ENCODE measurements at regions not wholly inside any gene's neighbourhood (a gene's known extent, or its start where the extent isn't known, plus 50 kb on each side); places are given as distances from the start of the nearest gene placed in this dataset.

- H3K9me3 ChIP-seq (ENCODE audit: control insufficient read depth in 2 of 2, insufficient read depth in 1 of 2, low read depth in 1 of 2, low read length in 1 of 2), result no peaks in the 10 kb centered on the region
- FAIRE-seq (no peak), DNase-seq (no peak)
- WGBS, 3 donors, result 49 to 64% (median 53%) methylated on average over 4 of the region's 4 CpGs
- no peaks in the 10 kb centered on the region for H3K36me3 ChIP-seq (ENCODE audit: control insufficient read depth in 3 of 3, insufficient read depth in 2 of 3, low read depth in 1 of 3, low read length in 3 of 3)
- H3K27ac ChIP-seq (ENCODE audit: low read depth in 1 of 3, low read length in 2 of 3), result no peak overlapping the region
- H3K4me3 ChIP-seq (ENCODE audit: low read depth in 1 of 3, low read length in 3 of 3), result no peak overlapping the region
- H3K27me3 ChIP-seq (ENCODE audit: control insufficient read depth in 3 of 3, insufficient read depth in 3 of 3, low read length in 3 of 3), result no peaks in the 10 kb centered on the region
- no peaks in the 10 kb centered on the region for H3K4me1 ChIP-seq (ENCODE audit: control insufficient read depth in 3 of 3, insufficient read depth in 2 of 3, low read depth in 1 of 3, low read length in 2 of 3)
These were observed 390.4 kb downstream of the ARHGEF28 start for GRCh38 chr5:74016373-74016772.

GRCh38 chr5:74015716-74016115, 389.7 kb downstream of the ARHGEF28 start:
- H3K4me1 ChIP-seq (ENCODE audit: control insufficient read depth in 3 of 3, insufficient read depth in 2 of 3, low read depth in 1 of 3, low read length in 2 of 3), result no peaks in the 10 kb centered on the region
- H3K27me3 ChIP-seq (ENCODE audit: control insufficient read depth in 3 of 3, insufficient read depth in 3 of 3, low read length in 3 of 3), result no peaks in the 10 kb centered on the region
- H3K9me3 ChIP-seq (ENCODE audit: control insufficient read depth in 2 of 2, insufficient read depth in 1 of 2, low read depth in 1 of 2, low read length in 1 of 2), result no peaks in the 10 kb centered on the region
- H3K4me3 ChIP-seq (ENCODE audit: low read depth in 1 of 3, low read length in 3 of 3), result no peak overlapping the region
- DNase-seq, result no peak
- 86 to 95% (median 92%) methylated on average over 1 of the region's 1 CpG for WGBS, 3 donors
- no peak for FAIRE-seq
- H3K27ac ChIP-seq (ENCODE audit: low read depth in 1 of 3, low read length in 2 of 3), result no peak overlapping the region
- H3K36me3 ChIP-seq (ENCODE audit: control insufficient read depth in 3 of 3, insufficient read depth in 2 of 3, low read depth in 1 of 3, low read length in 3 of 3), result no peaks in the 10 kb centered on the region

- H3K36me3 ChIP-seq (ENCODE audit: control insufficient read depth in 3 of 3, insufficient read depth in 2 of 3, low read depth in 1 of 3, low read length in 3 of 3), result no peaks in the 10 kb centered on the region
- no peak overlapping the region for H3K27ac ChIP-seq (ENCODE audit: low read depth in 1 of 3, low read length in 2 of 3)
- no peaks in the 10 kb centered on the region for H3K9me3 ChIP-seq (ENCODE audit: control insufficient read depth in 2 of 2, insufficient read depth in 1 of 2, low read depth in 1 of 2, low read length in 1 of 2)
- H3K4me3 ChIP-seq (ENCODE audit: low read depth in 1 of 3, low read length in 3 of 3), result no peak overlapping the region
- H3K27me3 ChIP-seq (ENCODE audit: control insufficient read depth in 3 of 3, insufficient read depth in 3 of 3, low read length in 3 of 3), result no peaks in the 10 kb centered on the region
- WGBS, 3 donors, result 53 to 70% (median 63%) methylated on average over 2 of the region's 2 CpGs
- H3K4me1 ChIP-seq (ENCODE audit: control insufficient read depth in 3 of 3, insufficient read depth in 2 of 3, low read depth in 1 of 3, low read length in 2 of 3), result no peaks in the 10 kb centered on the region
- FAIRE-seq, result no peak
- DNase-seq, result no peak
These were observed 387.2 kb downstream of the ARHGEF28 start for GRCh38 chr5:74013222-74013621.

GRCh38 chr5:74009502-74009901, 383.5 kb downstream of the ARHGEF28 start:
- no peak for FAIRE-seq
- WGBS, 3 donors, result 17 to 38% (median 32%) methylated on average over 1 of the region's 1 CpG

GRCh38 chr5:74007193-74007592, 381.2 kb downstream of the ARHGEF28 start:
- H3K4me1 ChIP-seq (ENCODE audit: control insufficient read depth in 3 of 3, insufficient read depth in 2 of 3, low read depth in 1 of 3, low read length in 2 of 3), result no peaks in the 10 kb centered on the region
- WGBS, 3 donors, result 0% methylated on average over 1 of the region's 1 CpG
- FAIRE-seq, result no peak
- no peak overlapping the region for H3K27ac ChIP-seq (ENCODE audit: low read depth in 1 of 3, low read length in 2 of 3)
- no peaks in the 10 kb centered on the region for H3K27me3 ChIP-seq (ENCODE audit: control insufficient read depth in 3 of 3, insufficient read depth in 3 of 3, low read length in 3 of 3)
- no peak overlapping the region for H3K4me3 ChIP-seq (ENCODE audit: low read depth in 1 of 3, low read length in 3 of 3)
- H3K9me3 ChIP-seq (ENCODE audit: control insufficient read depth in 2 of 2, insufficient read depth in 1 of 2, low read depth in 1 of 2, low read length in 1 of 2), result no peaks in the 10 kb centered on the region
- no peak for DNase-seq
- H3K36me3 ChIP-seq (ENCODE audit: control insufficient read depth in 3 of 3, insufficient read depth in 2 of 3, low read depth in 1 of 3, low read length in 3 of 3), result no peaks in the 10 kb centered on the region

More at GRCh38 chr5:74009502-74009901, 383.5 kb downstream of the ARHGEF28 start:
- Histone ChIP-seq H3K4me3 (ENCODE audit: low read depth in 1 of 3, low read length in 3 of 3) (no peak overlapping the region), H3K9me3 (ENCODE audit: control insufficient read depth in 2 of 2, insufficient read depth in 1 of 2, low read depth in 1 of 2, low read length in 1 of 2) (no peaks in the 10 kb centered on the region), H3K4me1 (ENCODE audit: control insufficient read depth in 3 of 3, insufficient read depth in 2 of 3, low read depth in 1 of 3, low read length in 2 of 3) (no peaks in the 10 kb centered on the region), H3K27me3 (ENCODE audit: control insufficient read depth in 3 of 3, insufficient read depth in 3 of 3, low read length in 3 of 3) (no peaks in the 10 kb centered on the region), H3K36me3 (ENCODE audit: control insufficient read depth in 3 of 3, insufficient read depth in 2 of 3, low read depth in 1 of 3, low read length in 3 of 3) (no peaks in the 10 kb centered on the region), H3K27ac (ENCODE audit: low read depth in 1 of 3, low read length in 2 of 3) (no peak overlapping the region)
- DNase-seq, result no peak

- DNase-seq (no peak), FAIRE-seq (no peak)
- Histone ChIP-seq H3K36me3 (ENCODE audit: control insufficient read depth in 3 of 3, insufficient read depth in 2 of 3, low read depth in 1 of 3, low read length in 3 of 3) (no peaks in the 10 kb centered on the region), H3K9me3 (ENCODE audit: control insufficient read depth in 2 of 2, insufficient read depth in 1 of 2, low read depth in 1 of 2, low read length in 1 of 2) (no peaks in the 10 kb centered on the region), H3K4me1 (ENCODE audit: control insufficient read depth in 3 of 3, insufficient read depth in 2 of 3, low read depth in 1 of 3, low read length in 2 of 3) (no peaks in the 10 kb centered on the region), H3K27ac (ENCODE audit: low read depth in 1 of 3, low read length in 2 of 3) (no peak overlapping the region), H3K27me3 (ENCODE audit: control insufficient read depth in 3 of 3, insufficient read depth in 3 of 3, low read length in 3 of 3) (peaks cover 0 to 7% (median 0%) of the 10 kb centered on the region in 3 donors), H3K4me3 (ENCODE audit: low read depth in 1 of 3, low read length in 3 of 3) (no peak overlapping the region)
- WGBS, 3 donors, result 68 to 79% (median 77%) methylated on average over 3 of the region's 3 CpGs
These were observed 373.3 kb downstream of the ARHGEF28 start for GRCh38 chr5:73999297-73999696.

- peaks cover 0 to 2% of the 10 kb centered on the region in 2 donors for H3K9me3 ChIP-seq (ENCODE audit: control insufficient read depth in 2 of 2, insufficient read depth in 1 of 2, low read depth in 1 of 2, low read length in 1 of 2)
- no peaks in the 10 kb centered on the region for H3K4me1 ChIP-seq (ENCODE audit: control insufficient read depth in 3 of 3, insufficient read depth in 2 of 3, low read depth in 1 of 3, low read length in 2 of 3)
- FAIRE-seq (no peak), DNase-seq (no peak)
- H3K36me3 ChIP-seq (ENCODE audit: control insufficient read depth in 3 of 3, insufficient read depth in 2 of 3, low read depth in 1 of 3, low read length in 3 of 3), result no peaks in the 10 kb centered on the region
- H3K4me3 ChIP-seq (ENCODE audit: low read depth in 1 of 3, low read length in 3 of 3), result no peak overlapping the region
- peaks cover 0 to 7% (median 0%) of the 10 kb centered on the region in 3 donors for H3K27me3 ChIP-seq (ENCODE audit: control insufficient read depth in 3 of 3, insufficient read depth in 3 of 3, low read length in 3 of 3)
- H3K27ac ChIP-seq (ENCODE audit: low read depth in 1 of 3, low read length in 2 of 3), result no peak overlapping the region
- 50 to 55% (median 51%) methylated on average over 4 of the region's 4 CpGs for WGBS, 3 donors
These were observed 372.5 kb downstream of the ARHGEF28 start for GRCh38 chr5:73998489-73998888.

- Histone ChIP-seq H3K27me3 (ENCODE audit: control insufficient read depth in 3 of 3, insufficient read depth in 3 of 3, low read length in 3 of 3) (peaks cover 0 to 7% (median 0%) of the 10 kb centered on the region in 3 donors), H3K9me3 (ENCODE audit: control insufficient read depth in 2 of 2, insufficient read depth in 1 of 2, low read depth in 1 of 2, low read length in 1 of 2) (peaks cover 0 to 2% of the 10 kb centered on the region in 2 donors), H3K27ac (ENCODE audit: low read depth in 1 of 3, low read length in 2 of 3) (no peak overlapping the region), H3K36me3 (ENCODE audit: control insufficient read depth in 3 of 3, insufficient read depth in 2 of 3, low read depth in 1 of 3, low read length in 3 of 3) (no peaks in the 10 kb centered on the region), H3K4me3 (ENCODE audit: low read depth in 1 of 3, low read length in 3 of 3) (no peak overlapping the region), H3K4me1 (ENCODE audit: control insufficient read depth in 3 of 3, insufficient read depth in 2 of 3, low read depth in 1 of 3, low read length in 2 of 3) (no peaks in the 10 kb centered on the region)
- FAIRE-seq (no peak), DNase-seq (no peak)
These were observed 372.0 kb downstream of the ARHGEF28 start for GRCh38 chr5:73997960-73998359.

- H3K4me3 ChIP-seq (ENCODE audit: low read depth in 1 of 3, low read length in 3 of 3), result no peak overlapping the region
- no peaks in the 10 kb centered on the region for H3K4me1 ChIP-seq (ENCODE audit: control insufficient read depth in 3 of 3, insufficient read depth in 2 of 3, low read depth in 1 of 3, low read length in 2 of 3)
- H3K27me3 ChIP-seq (ENCODE audit: control insufficient read depth in 3 of 3, insufficient read depth in 3 of 3, low read length in 3 of 3), result peaks cover 0 to 9% (median 0%) of the 10 kb centered on the region in 3 donors
- no peaks in the 10 kb centered on the region for H3K36me3 ChIP-seq (ENCODE audit: control insufficient read depth in 3 of 3, insufficient read depth in 2 of 3, low read depth in 1 of 3, low read length in 3 of 3)
- H3K27ac ChIP-seq (ENCODE audit: low read depth in 1 of 3, low read length in 2 of 3), result no peak overlapping the region
- peaks cover 0 to 2% of the 10 kb centered on the region in 2 donors for H3K9me3 ChIP-seq (ENCODE audit: control insufficient read depth in 2 of 2, insufficient read depth in 1 of 2, low read depth in 1 of 2, low read length in 1 of 2)
- 44 to 66% (median 59%) methylated on average over 2 of the region's 2 CpGs for WGBS, 3 donors
- DNase-seq (no peak), FAIRE-seq (no peak)
These were observed 370.3 kb downstream of the ARHGEF28 start for GRCh38 chr5:73996151-73996755.

All from small intestine (tissue), 7 donors.